GM23338 (cell line): ENCODE measurements at regions not wholly inside any gene's neighbourhood (a gene's known extent, or its start where the extent isn't known, plus 50 kb on each side); places are given as distances from the start of the nearest gene placed in this dataset.

ENCODE experiments used
- CREB1 ChIP-seq: fragments of 250-450 bp; sonication (Bioruptor Pico); IDR thresholded peaks from 2 replicates; pipeline ENCODE4 v1.5.0; 2020; ENCODE audit warnings: low read depth, mild to moderate bottlenecking, moderate library complexity
- EZH2 ChIP-seq: fragments of 200-600 bp; sonication (generic); IDR thresholded peaks from one replicate; pipeline ENCODE4 v1.8.0; 2017; ENCODE audit warnings: antibody characterized with exemption, mild to moderate bottlenecking, low read depth; ENCODE audit not compliant: unreplicated experiment
- EZH2phosphoT487 ChIP-seq: fragments of 200-600 bp; sonication (generic); IDR thresholded peaks from one replicate; pipeline ENCODE4 v1.8.1; 2018; ENCODE audit warnings: antibody characterized with exemption; ENCODE audit not compliant: unreplicated experiment
- JUNB ChIP-seq: IDR thresholded peaks from one replicate; pipeline ENCODE4 v1.6.1; 2016; ENCODE audit warnings: antibody characterized with exemption; ENCODE audit not compliant: unreplicated experiment
- NANOG ChIP-seq: IDR thresholded peaks from 2 replicates; pipeline ENCODE4 v1.6.1; 2016; ENCODE audit warnings: antibody characterized with exemption, borderline replicate concordance
- POLR2AphosphoS5 ChIP-seq: IDR thresholded peaks from 2 replicates; pipeline ENCODE4 v1.6.1; 2016; ENCODE audit warnings: antibody characterized with exemption, low read depth
- STAT1 ChIP-seq: IDR thresholded peaks from one replicate; pipeline ENCODE4 v1.6.1; 2016; ENCODE audit warnings: antibody characterized with exemption; ENCODE audit not compliant: unreplicated experiment
- ZNF114 ChIP-seq: fragments of 250-450 bp; sonication (Bioruptor Pico); IDR thresholded peaks from 2 replicates; pipeline ENCODE4 v1.5.0; 2020; ENCODE audit warnings: mild to moderate bottlenecking, moderate library complexity
- ZNF331 ChIP-seq: fragments of 250-450 bp; sonication (Bioruptor Pico); IDR thresholded peaks from 2 replicates; pipeline ENCODE4 v1.5.0; 2020; ENCODE audit warnings: low read depth, mild to moderate bottlenecking, moderate library complexity
- TF ChIP-seq, protein P1 (sequence below), 2 experiments: fragments of 200-600 bp in 1 of 2; sonication (generic) in 1 of 2; conservative IDR thresholded peaks; 2 replicates each; pipeline versions ENCODE4 v1.5.1 to v1.6.1; 2016 to 2017; ENCODE audit warnings: antibody characterized with exemption in 2 of 2, low read depth in 2 of 2, mild to moderate bottlenecking in 2 of 2, moderate library complexity in 1 of 2
- TF ChIP-seq, protein P2 (sequence below): IDR thresholded peaks from one replicate; pipeline ENCODE4 v1.6.1; 2018; ENCODE audit warnings: antibody characterized with exemption; ENCODE audit not compliant: unreplicated experiment
- TF ChIP-seq, protein P3 (sequence below): IDR thresholded peaks from 2 replicates; pipeline ENCODE4 v1.6.1; 2016; ENCODE audit warnings: antibody characterized with exemption

DNA sequence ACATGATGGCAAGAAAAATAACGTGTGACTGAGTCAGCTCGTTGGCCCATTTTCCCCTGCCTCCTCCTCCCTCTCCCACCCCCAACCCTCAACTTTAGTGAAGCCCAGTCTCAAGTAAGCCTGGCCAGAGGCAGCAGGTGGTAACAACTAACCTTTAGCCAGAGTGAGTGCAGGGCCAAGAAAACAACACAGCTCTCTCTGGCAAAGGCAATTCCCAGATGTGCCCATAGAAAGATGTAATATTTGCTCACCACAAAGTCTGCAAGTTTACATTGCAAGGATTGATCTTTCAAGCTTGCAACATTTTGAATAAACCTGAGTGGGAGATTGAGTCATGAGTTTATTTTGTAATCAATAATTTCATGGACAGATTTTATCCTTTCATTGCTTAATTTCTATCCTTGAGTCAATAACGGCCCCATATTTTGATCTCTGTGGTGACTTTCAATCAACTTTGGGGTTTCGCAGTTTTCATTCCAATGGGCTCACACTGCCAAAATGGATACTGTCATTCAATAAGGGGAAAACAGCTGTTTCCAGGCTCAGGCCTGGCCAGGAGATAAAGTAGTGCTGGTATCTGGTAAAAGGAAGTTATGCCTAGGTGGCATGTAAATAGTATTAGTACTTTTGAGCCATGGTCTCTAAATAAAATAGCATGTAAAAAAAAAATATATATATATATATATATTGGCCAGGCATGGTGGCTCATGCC, 130.7 kb upstream of the TMEM164 start:
- TF ChIP-seq EZH2 (no peak), JUNB (no peak), POLR2AphosphoS5 (no peak), NANOG (no peak), STAT1 (no peak), CREB1 (CRISPR knock-in tag) (no peak), ZNF114 (no peak), EZH2phosphoT487 (no peak), ZNF331 (CRISPR knock-in tag) (no peak)
- TF ChIP-seq, protein P1, sequence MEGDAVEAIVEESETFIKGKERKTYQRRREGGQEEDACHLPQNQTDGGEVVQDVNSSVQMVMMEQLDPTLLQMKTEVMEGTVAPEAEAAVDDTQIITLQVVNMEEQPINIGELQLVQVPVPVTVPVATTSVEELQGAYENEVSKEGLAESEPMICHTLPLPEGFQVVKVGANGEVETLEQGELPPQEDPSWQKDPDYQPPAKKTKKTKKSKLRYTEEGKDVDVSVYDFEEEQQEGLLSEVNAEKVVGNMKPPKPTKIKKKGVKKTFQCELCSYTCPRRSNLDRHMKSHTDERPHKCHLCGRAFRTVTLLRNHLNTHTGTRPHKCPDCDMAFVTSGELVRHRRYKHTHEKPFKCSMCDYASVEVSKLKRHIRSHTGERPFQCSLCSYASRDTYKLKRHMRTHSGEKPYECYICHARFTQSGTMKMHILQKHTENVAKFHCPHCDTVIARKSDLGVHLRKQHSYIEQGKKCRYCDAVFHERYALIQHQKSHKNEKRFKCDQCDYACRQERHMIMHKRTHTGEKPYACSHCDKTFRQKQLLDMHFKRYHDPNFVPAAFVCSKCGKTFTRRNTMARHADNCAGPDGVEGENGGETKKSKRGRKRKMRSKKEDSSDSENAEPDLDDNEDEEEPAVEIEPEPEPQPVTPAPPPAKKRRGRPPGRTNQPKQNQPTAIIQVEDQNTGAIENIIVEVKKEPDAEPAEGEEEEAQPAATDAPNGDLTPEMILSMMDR (conservative IDR thresholded peaks at IDR 0.05; ENCODE audit: low read depth in 2 of 2), result no peak
- TF ChIP-seq, protein P2, sequence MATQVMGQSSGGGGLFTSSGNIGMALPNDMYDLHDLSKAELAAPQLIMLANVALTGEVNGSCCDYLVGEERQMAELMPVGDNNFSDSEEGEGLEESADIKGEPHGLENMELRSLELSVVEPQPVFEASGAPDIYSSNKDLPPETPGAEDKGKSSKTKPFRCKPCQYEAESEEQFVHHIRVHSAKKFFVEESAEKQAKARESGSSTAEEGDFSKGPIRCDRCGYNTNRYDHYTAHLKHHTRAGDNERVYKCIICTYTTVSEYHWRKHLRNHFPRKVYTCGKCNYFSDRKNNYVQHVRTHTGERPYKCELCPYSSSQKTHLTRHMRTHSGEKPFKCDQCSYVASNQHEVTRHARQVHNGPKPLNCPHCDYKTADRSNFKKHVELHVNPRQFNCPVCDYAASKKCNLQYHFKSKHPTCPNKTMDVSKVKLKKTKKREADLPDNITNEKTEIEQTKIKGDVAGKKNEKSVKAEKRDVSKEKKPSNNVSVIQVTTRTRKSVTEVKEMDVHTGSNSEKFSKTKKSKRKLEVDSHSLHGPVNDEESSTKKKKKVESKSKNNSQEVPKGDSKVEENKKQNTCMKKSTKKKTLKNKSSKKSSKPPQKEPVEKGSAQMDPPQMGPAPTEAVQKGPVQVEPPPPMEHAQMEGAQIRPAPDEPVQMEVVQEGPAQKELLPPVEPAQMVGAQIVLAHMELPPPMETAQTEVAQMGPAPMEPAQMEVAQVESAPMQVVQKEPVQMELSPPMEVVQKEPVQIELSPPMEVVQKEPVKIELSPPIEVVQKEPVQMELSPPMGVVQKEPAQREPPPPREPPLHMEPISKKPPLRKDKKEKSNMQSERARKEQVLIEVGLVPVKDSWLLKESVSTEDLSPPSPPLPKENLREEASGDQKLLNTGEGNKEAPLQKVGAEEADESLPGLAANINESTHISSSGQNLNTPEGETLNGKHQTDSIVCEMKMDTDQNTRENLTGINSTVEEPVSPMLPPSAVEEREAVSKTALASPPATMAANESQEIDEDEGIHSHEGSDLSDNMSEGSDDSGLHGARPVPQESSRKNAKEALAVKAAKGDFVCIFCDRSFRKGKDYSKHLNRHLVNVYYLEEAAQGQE, result no peak
- TF ChIP-seq, protein P3, sequence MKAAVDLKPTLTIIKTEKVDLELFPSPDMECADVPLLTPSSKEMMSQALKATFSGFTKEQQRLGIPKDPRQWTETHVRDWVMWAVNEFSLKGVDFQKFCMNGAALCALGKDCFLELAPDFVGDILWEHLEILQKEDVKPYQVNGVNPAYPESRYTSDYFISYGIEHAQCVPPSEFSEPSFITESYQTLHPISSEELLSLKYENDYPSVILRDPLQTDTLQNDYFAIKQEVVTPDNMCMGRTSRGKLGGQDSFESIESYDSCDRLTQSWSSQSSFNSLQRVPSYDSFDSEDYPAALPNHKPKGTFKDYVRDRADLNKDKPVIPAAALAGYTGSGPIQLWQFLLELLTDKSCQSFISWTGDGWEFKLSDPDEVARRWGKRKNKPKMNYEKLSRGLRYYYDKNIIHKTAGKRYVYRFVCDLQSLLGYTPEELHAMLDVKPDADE, result no peak
